SK-N-SH (cell line): ENCODE measurements at regions not wholly inside any gene's neighbourhood (a gene's known extent, or its start where the extent isn't known, plus 50 kb on each side); places are given as distances from the start of the nearest gene placed in this dataset.

Source experiments
- CTCF ChIA-PET: fragments of 300-600, 350-600 bp; formaldehyde crosslinking; extraction: SDS; loops from one replicate; lab custom pipeline; 2021; lab: Yijun Ruan, JAX
- POLR2A ChIA-PET: fragments of 350-600 bp; sonication (Branson Sonifier 250); formaldehyde crosslinking; extraction: SDS; loops from one replicate; lab custom pipeline; 2020; ENCODE audit warnings: antibody characterized with exemption, inconsistent platforms; lab: Yijun Ruan, JAX
- DNase-seq: peaks from one replicate; pipeline ENCODE4 v3.0.0; 2012
- H2AFZ ChIP-seq: fragments of 200-600 bp; sonication (generic); 2 replicates; pipeline ENCODE4 v1.8.1; 2016; ENCODE audit warnings: antibody characterized with exemption, mild to moderate bottlenecking, low read depth
- H3F3A ChIP-seq: fragments of 200-600 bp; sonication (generic); replicated peaks from 2 replicates; pipeline ENCODE3; 2016; ENCODE audit warnings: antibody characterized with exemption, mild to moderate bottlenecking; ENCODE audit not compliant: insufficient read depth
- H3K27ac ChIP-seq, 2 experiments: fragments of 200-500 bp in 1 of 2; fragments of 200-600 bp in 1 of 2; sonication (Bioruptor generic) in 1 of 2; sonication (generic), shearing (Covaris generic) in 1 of 2; 2 replicates each; pipeline versions ENCODE4 v1.5.1 to v1.6.1; 2014 to 2016; ENCODE audit warnings: low read depth in 2 of 2, inconsistent platforms in 1 of 2, low read length in 1 of 2, mild to moderate bottlenecking in 1 of 2, mixed read lengths in 1 of 2
- H3K27me3 ChIP-seq: fragments of 200-600 bp; sonication (generic), shearing (Covaris generic); 2 replicates; pipeline ENCODE4 v1.6.1; 2016; ENCODE audit warnings: mixed run types; ENCODE audit not compliant: insufficient read depth
- H3K36me3 ChIP-seq, 2 experiments: fragments of 200-500 bp in 1 of 2; fragments of 200-600 bp in 1 of 2; sonication (Bioruptor generic) in 1 of 2; sonication (generic) in 1 of 2; replicated peaks in 1 of 2; 2 replicates each; pipeline versions ENCODE3 to v1.5.1; 2014 to 2016; ENCODE audit warnings: low read length in 1 of 2, mild to moderate bottlenecking in 1 of 2; ENCODE audit not compliant: insufficient read depth in 2 of 2, control insufficient read depth in 1 of 2
- H3K4me1 ChIP-seq, 2 experiments: fragments of 200-500 bp in 1 of 2; fragments of 200-600 bp in 1 of 2; sonication (Bioruptor generic) in 1 of 2; sonication (generic), shearing (Covaris generic) in 1 of 2; 2 replicates each; pipeline versions ENCODE4 v1.5.1 to v1.6.1; 2014 to 2016; ENCODE audit warnings: low read depth in 1 of 2, low read length in 1 of 2, mixed run types in 1 of 2; ENCODE audit not compliant: insufficient read depth in 2 of 2, control insufficient read depth in 1 of 2
- H3K4me2 ChIP-seq: fragments of 200-600 bp; sonication (generic), shearing (Covaris generic); 2 replicates; pipeline ENCODE4 v1.6.1; 2017; ENCODE audit warnings: mixed run types
- H3K4me3 ChIP-seq, 2 experiments: fragments of 200-500 bp in 1 of 2; fragments of 200-600 bp in 1 of 2; sonication (Bioruptor generic) in 1 of 2; sonication (generic), shearing (Covaris generic) in 1 of 2; 2 replicates each; pipeline versions ENCODE4 v1.5.1 to v1.8.1; 2014 to 2016; ENCODE audit warnings: low read depth in 2 of 2, inconsistent platforms in 1 of 2, low read length in 1 of 2, mild to moderate bottlenecking in 1 of 2, mixed read lengths in 1 of 2, moderate library complexity in 1 of 2
- H3K79me2 ChIP-seq: fragments of 200-600 bp; sonication (generic); 2 replicates; pipeline ENCODE4 v1.8.1; 2017; ENCODE audit warnings: mild to moderate bottlenecking; ENCODE audit not compliant: insufficient read depth
- H3K9ac ChIP-seq: fragments of 200-600 bp; sonication (generic); 2 replicates; pipeline ENCODE4 v1.6.1; 2017; ENCODE audit warnings: mixed run types
- H3K9me2 ChIP-seq: fragments of 200-600 bp; sonication (generic); 2 replicates; pipeline ENCODE4 v1.6.1; 2017; ENCODE audit warnings: mixed run types
- H3K9me3 ChIP-seq: fragments of 200-600 bp; sonication (generic); 2 replicates; pipeline ENCODE4 v1.6.1; 2017; ENCODE audit warnings: mixed run types, mild to moderate bottlenecking, moderate library complexity
- H4K20me1 ChIP-seq: fragments of 200-600 bp; sonication (generic); 2 replicates; pipeline ENCODE4 v1.6.1; 2017; ENCODE audit warnings: mild to moderate bottlenecking, mixed run types; ENCODE audit not compliant: insufficient read depth
- ELF1 ChIP-seq: IDR thresholded peaks from 2 replicates; pipeline ENCODE4 v1.4.0; 2012
- EP300 ChIP-seq, 2 experiments: IDR thresholded peaks; 2 replicates each; pipeline versions ENCODE4 v1.4.0 to v1.6.1; 2012; ENCODE audit warnings: borderline replicate concordance in 1 of 2, low read depth in 1 of 2, low read length in 1 of 2
- FOXJ3 ChIP-seq: sonication (generic); formaldehyde crosslinking; IDR thresholded peaks from 2 replicates; pipeline ENCODE4 v1.5.1; 2020; ENCODE audit warnings: mild to moderate bottlenecking, missing genetic modification reagents
- FOXM1 ChIP-seq: IDR thresholded peaks from 2 replicates; pipeline ENCODE4 v1.4.0; 2012; ENCODE audit warnings: low read depth, mild to moderate bottlenecking
- GATA2 ChIP-seq: sonication (generic); formaldehyde crosslinking; IDR thresholded peaks from 2 replicates; pipeline ENCODE4 v1.5.0; 2020; ENCODE audit warnings: mild to moderate bottlenecking, missing genetic modification reagents
- MXI1 ChIP-seq: IDR thresholded peaks from 2 replicates; pipeline ENCODE4 v1.6.1; 2012; ENCODE audit warnings: mild to moderate bottlenecking, low read depth, low read length, improper control_type of control experiment
- NFIC ChIP-seq: IDR thresholded peaks from 2 replicates; pipeline ENCODE4 v1.4.0; 2012; ENCODE audit warnings: borderline replicate concordance
- NRF1 ChIP-seq: IDR thresholded peaks from 2 replicates; pipeline ENCODE4 v1.6.1; 2012; ENCODE audit warnings: low read depth, mild to moderate bottlenecking, low read length
- RCOR1 ChIP-seq: fragments of 150-350 bp; IDR thresholded peaks from 2 replicates; pipeline ENCODE4 v1.6.1; 2017; ENCODE audit warnings: antibody characterized with exemption, low read length
- RFX5 ChIP-seq: IDR thresholded peaks from 2 replicates; pipeline ENCODE4 v1.6.1; 2012; ENCODE audit warnings: mild to moderate bottlenecking, improper control_type of control experiment, low read length
- RXRA ChIP-seq: IDR thresholded peaks from 2 replicates; pipeline ENCODE4 v1.4.0; 2012; ENCODE audit warnings: low read depth, mild to moderate bottlenecking, borderline replicate concordance
- SIN3A ChIP-seq: IDR thresholded peaks from 2 replicates; pipeline ENCODE4 v1.6.1; 2012; ENCODE audit warnings: low read depth, mild to moderate bottlenecking, low read length, moderate library complexity, borderline replicate concordance
- TCF12 ChIP-seq: IDR thresholded peaks from 2 replicates; pipeline ENCODE4 v1.4.0; 2012
- USF1 ChIP-seq: IDR thresholded peaks from 2 replicates; pipeline ENCODE4 v1.4.0; 2012; ENCODE audit warnings: low read depth, borderline replicate concordance
- USF2 ChIP-seq: fragments of 150-350 bp; IDR thresholded peaks from 2 replicates; pipeline ENCODE4 v1.6.1; 2017; ENCODE audit warnings: antibody characterized with exemption, low read length, low read depth, borderline replicate concordance
- YY1 ChIP-seq: IDR thresholded peaks from 2 replicates; pipeline ENCODE4 v1.4.0; 2012; ENCODE audit warnings: low read depth, mild to moderate bottlenecking
- WGBS: methylation state at CpG from one replicate; pipeline ENCODE4 v1.1.6; 2017; ENCODE audit warnings: low lambda C conversion rate; 5-methylcytosine and 5-hydroxymethylcytosine counted together
- TF ChIP-seq, protein P1 (sequence below): IDR thresholded peaks from 2 replicates; pipeline ENCODE4; 2012
- TF ChIP-seq, protein P2 (sequence below): fragments of 200-600 bp; sonication (generic); IDR thresholded peaks from 2 replicates; pipeline ENCODE4 v1.6.1; 2017; ENCODE audit warnings: antibody characterized with exemption, mild to moderate bottlenecking, moderate library complexity
- TF ChIP-seq, protein P3 (sequence below): IDR thresholded peaks from 2 replicates; pipeline ENCODE4 v1.4.0; 2012; ENCODE audit warnings: low read depth

DNA sequence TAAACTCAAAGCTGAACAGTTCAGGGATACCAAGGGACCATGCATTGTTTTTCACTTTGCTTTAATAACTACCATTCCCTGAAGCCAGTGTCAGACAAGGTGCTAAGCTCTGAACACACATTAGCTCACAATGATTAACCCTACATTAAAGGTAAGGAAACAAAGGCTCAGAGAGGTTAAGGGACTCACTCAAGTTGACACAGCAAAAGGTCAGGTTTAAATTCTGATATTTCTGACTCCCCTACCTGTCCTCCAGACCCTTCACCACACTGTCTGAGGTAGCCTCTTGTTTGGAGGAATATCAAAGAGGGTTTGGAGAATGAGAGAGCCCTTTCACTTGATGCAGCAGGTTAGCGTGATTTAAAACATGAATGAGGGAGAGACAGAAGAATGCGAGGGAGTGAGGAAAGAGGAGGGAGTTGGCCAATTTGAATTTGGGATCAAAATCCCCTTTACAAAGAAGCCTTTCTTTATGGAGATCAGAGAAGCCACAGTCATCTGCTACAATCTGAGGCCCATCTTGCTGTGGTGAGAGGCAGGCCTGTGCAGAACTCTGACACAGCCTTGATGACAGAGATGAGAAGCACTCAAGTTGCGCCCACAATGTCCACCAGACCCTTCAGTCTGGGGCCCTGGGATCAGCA lies 103.5 kb downstream of the FHDC1 start (continued):
- TF ChIP-seq MXI1 = no peak
- TF ChIP-seq FOXJ3 = no peak
- no peak for TF ChIP-seq FOXM1
- TF ChIP-seq, protein P1, sequence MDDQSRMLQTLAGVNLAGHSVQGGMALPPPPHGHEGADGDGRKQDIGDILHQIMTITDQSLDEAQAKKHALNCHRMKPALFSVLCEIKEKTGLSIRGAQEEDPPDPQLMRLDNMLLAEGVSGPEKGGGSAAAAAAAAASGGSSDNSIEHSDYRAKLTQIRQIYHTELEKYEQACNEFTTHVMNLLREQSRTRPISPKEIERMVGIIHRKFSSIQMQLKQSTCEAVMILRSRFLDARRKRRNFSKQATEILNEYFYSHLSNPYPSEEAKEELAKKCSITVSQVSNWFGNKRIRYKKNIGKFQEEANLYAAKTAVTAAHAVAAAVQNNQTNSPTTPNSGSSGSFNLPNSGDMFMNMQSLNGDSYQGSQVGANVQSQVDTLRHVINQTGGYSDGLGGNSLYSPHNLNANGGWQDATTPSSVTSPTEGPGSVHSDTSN = no peak
- TF ChIP-seq SIN3A = no peak
- TF ChIP-seq, protein P2, sequence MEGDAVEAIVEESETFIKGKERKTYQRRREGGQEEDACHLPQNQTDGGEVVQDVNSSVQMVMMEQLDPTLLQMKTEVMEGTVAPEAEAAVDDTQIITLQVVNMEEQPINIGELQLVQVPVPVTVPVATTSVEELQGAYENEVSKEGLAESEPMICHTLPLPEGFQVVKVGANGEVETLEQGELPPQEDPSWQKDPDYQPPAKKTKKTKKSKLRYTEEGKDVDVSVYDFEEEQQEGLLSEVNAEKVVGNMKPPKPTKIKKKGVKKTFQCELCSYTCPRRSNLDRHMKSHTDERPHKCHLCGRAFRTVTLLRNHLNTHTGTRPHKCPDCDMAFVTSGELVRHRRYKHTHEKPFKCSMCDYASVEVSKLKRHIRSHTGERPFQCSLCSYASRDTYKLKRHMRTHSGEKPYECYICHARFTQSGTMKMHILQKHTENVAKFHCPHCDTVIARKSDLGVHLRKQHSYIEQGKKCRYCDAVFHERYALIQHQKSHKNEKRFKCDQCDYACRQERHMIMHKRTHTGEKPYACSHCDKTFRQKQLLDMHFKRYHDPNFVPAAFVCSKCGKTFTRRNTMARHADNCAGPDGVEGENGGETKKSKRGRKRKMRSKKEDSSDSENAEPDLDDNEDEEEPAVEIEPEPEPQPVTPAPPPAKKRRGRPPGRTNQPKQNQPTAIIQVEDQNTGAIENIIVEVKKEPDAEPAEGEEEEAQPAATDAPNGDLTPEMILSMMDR = no peak
- no peak for TF ChIP-seq NFIC
- no peak for TF ChIP-seq ELF1

GRCh38 chr4:153040677-153041076 lies 104.6 kb downstream of the FHDC1 start:
- H3K9me3 ChIP-seq = no peaks in the 10 kb centered on the region
- H3K9ac ChIP-seq = no peak overlapping the region
- no peaks in the 10 kb centered on the region for H4K20me1 ChIP-seq
- no peaks in the 10 kb centered on the region for H3K9me2 ChIP-seq
- CTCF ChIA-PET = no interaction called here
- no peaks in the 10 kb centered on the region for H3F3A ChIP-seq
- no peak for DNase-seq
- no peaks in the 10 kb centered on the region for H3K36me3 ChIP-seq
- H3K27me3 ChIP-seq = no peaks in the 10 kb centered on the region
- no peaks in the 10 kb centered on the region for H3K79me2 ChIP-seq
- H3K4me2 ChIP-seq = no peak overlapping the region
- no peak for TF ChIP-seq RCOR1
- no peak for TF ChIP-seq RXRA
- TF ChIP-seq USF2 = no peak
- no peak for TF ChIP-seq RFX5
- no peak for TF ChIP-seq MXI1
- no peak for TF ChIP-seq EP300 (IDR thresholded peaks at IDR 0.05; ENCODE audit: borderline replicate concordance in 1 of 2, low read depth in 1 of 2, low read length in 1 of 2)
- TF ChIP-seq USF1 = no peak
- TF ChIP-seq NFIC = no peak
- TF ChIP-seq YY1 = no peak
- TF ChIP-seq GATA2 (CRISPR knock-in tag) = no peak
- TF ChIP-seq FOXJ3 = no peak
- TF ChIP-seq, protein P3, sequence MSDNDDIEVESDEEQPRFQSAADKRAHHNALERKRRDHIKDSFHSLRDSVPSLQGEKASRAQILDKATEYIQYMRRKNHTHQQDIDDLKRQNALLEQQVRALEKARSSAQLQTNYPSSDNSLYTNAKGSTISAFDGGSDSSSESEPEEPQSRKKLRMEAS = no peak
- no peak for TF ChIP-seq TCF12
- TF ChIP-seq NRF1 = no peak
- TF ChIP-seq, protein P2 = no peak
- H2AFZ ChIP-seq = no peak overlapping the region
- POLR2A ChIA-PET = no interaction called here
- no peaks in the 10 kb centered on the region; a peak in 1 of 4 replicates for H3K4me1 ChIP-seq
- H3K4me3 ChIP-seq = no peak overlapping the region
- WGBS = 65% methylated on average over 6 of the region's 6 CpGs
- no peak overlapping the region for H3K27ac ChIP-seq
